GM18507 (cell line): ENCODE measurements at regions not wholly inside any gene's neighbourhood (a gene's known extent, or its start where the extent isn't known, plus 50 kb on each side); places are given as distances from the start of the nearest gene placed in this dataset.
"Not testable (repeated sequence)": the region's sequence is repeated elsewhere in the genome, so short reads cannot be mapped to it uniquely, and the experiment has no call there.

Experiments
- DNase-seq: peaks from one replicate; pipeline ENCODE4 v3.0.0; 2011; ENCODE audit warnings: low read depth; ENCODE audit not compliant: insufficient read length; ENCODE audit errors: extremely low spot score
- FAIRE-seq: peaks from 2 replicates; lab custom pipeline; 2011; peaks lifted over from hg19 to GRCh38; lab: Jason Lieb, UNC

GRCh38 chr16:61233713-61234112, 802.5 kb downstream of the CDH8 start:
- DNase-seq, result no peak
- no peak for FAIRE-seq

DNA sequence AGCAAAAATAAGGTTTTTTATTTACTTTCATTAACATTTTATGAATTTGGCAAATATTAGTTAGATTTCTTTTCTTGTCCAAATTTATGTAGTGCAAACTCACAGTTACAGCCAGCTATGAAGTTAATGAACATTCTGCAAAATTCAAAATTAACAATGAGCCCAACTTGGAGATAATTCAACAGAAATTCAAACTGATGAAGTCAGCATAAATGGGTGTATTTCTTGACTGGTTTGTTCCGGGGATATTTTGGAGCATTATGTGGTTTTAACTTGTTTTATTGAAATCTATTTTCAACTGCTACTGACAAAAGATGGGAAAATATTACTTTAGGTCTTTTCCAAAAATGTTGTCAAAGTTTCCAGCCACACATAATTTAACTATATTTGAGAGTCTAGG, 807.9 kb downstream of the CDH8 start:
- FAIRE-seq, result no peak
- DNase-seq, result no peak

DNA sequence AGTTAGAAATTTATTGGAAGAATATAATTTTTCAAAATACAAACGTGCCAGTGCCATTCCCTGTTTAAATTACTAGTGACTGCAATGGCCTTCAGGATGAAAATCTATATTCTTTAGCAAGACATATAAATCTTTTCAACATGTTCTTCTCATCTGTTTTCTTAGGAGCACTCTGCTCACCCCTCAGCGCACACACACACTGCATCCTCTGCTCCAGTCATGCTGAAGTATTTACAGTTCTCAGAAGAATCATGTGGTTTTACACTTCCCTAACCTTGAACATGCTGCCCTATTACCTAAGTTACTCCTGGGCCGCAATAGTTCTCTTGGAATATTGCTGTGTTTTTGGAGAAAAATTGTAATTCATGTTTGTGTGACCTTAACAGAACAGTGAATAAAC, 820.6 kb downstream of the CDH8 start:
- DNase-seq (no peak), FAIRE-seq (no peak)

DNA sequence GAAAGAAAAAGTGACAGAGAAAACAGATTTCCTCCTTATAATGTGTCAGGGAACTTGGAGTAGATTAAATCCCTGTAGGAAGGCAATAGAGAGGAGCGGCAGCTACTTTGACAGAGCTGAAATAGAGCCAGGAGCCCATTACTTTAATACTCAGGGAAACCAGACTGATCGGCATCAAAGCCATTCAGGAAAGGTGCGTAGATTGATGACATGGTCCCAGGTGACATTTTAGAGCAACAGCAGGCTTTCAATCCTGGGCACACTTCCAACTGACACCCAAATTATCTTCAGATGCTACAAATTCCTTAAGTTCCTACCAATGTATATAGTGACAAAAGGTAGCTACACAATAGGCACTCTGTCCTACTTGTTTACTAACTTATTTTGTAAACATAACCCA, 821.5 kb downstream of the CDH8 start:
- no peak for FAIRE-seq
- DNase-seq, result no peak

GRCh38 chr16:61210076-61210475, 826.2 kb downstream of the CDH8 start:
- FAIRE-seq (no peak), DNase-seq (no peak)

- DNase-seq, result no peak
- no peak for FAIRE-seq
These were observed 841.2 kb downstream of the CDH8 start for GRCh38 chr16:61195006-61195405.

- FAIRE-seq, result no peak
- DNase-seq, result no peak
These were observed 841.7 kb downstream of the CDH8 start for GRCh38 chr16:61194573-61194972.

- FAIRE-seq (no peak), DNase-seq (no peak)
These were observed 853.8 kb downstream of the CDH8 start for GRCh38 chr16:61182391-61182790.

DNA sequence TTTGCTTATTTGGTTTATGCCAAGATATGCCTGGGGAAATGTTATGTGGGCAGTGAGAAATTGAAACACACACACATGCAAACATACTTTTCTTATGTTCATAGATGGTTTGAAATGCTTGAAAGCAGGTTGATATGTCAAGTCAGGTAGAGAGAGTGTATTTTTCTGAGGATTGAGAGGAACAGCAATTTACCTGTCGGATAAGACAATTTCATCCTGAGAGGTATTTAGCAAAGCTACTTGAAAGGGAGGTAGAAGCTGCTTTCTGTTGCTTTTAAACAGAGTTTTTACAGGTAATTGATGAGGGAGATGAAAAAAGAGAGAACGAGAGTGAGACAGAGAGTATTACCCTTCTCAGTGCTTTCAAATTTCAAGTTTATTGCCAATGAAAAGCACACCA, 854.3 kb downstream of the CDH8 start:
- DNase-seq, result no peak
- FAIRE-seq, result no peak

DNA sequence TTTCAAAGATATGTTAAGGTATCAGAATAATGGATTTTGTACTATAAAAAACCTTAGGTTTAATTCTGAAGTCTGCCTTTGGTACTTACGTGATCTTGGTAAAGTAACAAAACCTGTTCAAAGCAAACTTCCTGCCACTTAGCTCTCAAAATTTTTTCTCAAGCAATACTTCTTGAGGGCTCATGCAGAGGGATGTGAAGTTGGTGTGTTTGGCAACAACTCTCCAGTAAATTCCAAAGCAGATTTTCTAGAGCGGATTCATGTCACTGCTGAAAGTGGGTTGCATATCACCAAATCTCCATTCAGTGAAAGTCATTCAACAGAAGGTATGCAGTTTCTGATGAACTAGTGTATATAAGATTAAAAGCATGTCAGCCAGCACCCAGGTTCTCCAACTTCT, 856.7 kb downstream of the CDH8 start:
- no peak for DNase-seq
- FAIRE-seq, result no peak

GRCh38 chr16:61165797-61166196, 870.4 kb downstream of the CDH8 start:
- FAIRE-seq (no peak), DNase-seq (no peak)

DNA sequence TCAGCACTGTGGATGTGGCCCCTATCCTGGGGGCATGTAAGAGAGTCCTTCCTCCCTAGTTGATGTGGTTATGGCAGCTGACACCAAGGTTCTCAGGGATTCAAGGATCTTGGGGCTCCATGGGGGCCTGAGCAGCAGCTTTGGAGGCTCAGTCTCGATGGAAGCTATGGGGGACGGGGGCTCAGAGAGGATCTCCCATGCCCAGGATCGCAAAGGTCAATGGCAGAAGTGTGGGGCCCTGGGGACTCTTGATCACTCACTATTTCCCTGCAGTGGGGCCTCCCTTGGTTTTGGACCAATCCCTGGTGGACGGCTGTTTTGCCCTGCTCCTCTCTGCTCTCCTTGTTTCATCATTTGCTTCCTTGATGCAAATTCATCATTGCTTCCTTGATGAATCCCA, 885.9 kb downstream of the CDH8 start:
- FAIRE-seq (no peak), DNase-seq (no peak)

DNA sequence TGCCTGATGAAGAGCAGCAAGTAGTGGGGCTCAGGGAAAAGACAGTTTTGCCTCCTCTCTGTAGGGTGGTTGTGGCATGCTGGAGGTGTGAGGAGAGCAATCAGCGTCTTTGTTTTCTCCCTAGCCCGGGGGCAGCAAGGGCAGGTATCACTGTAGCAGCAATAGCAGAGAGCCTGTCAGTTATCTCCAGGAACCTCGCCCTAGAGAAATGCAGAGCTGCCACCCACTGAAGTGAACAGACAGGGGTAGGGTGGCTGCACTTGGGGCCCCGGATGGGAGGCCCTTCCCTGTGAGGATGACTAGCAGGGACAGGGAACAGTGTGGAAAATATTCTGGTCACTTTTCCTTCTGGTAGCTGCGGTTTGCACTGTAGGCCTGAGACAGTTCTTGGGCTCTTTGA, 886.5 kb downstream of the CDH8 start:
- DNase-seq (no peak), FAIRE-seq (no peak)

- no peak for FAIRE-seq
- DNase-seq, result no peak
These were observed 887.3 kb downstream of the CDH8 start for GRCh38 chr16:61148930-61149329.

GRCh38 chr16:61146429-61146828, 889.8 kb downstream of the CDH8 start:
- FAIRE-seq (no peak), DNase-seq (no peak)

DNA sequence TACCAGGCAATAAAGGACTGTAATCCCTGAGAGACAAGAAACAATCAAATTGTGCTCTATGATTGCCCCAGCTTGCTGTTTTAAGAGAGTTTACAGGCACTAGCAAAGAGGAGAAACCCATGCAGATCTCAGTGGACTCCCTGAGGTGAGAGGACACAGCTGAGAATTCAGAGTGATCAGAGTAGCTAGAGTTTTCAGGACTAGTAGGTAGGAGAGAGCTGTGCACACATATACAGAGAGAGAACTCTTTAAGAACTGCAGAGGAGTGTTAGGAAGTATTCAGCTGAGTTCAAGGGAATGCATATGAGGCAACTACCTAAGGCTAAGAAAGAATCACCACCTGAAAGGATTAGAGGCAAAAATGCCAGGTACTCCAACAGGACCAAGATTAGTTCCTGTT, 904.8 kb downstream of the CDH8 start:
- DNase-seq (no peak), FAIRE-seq (no peak)

DNA sequence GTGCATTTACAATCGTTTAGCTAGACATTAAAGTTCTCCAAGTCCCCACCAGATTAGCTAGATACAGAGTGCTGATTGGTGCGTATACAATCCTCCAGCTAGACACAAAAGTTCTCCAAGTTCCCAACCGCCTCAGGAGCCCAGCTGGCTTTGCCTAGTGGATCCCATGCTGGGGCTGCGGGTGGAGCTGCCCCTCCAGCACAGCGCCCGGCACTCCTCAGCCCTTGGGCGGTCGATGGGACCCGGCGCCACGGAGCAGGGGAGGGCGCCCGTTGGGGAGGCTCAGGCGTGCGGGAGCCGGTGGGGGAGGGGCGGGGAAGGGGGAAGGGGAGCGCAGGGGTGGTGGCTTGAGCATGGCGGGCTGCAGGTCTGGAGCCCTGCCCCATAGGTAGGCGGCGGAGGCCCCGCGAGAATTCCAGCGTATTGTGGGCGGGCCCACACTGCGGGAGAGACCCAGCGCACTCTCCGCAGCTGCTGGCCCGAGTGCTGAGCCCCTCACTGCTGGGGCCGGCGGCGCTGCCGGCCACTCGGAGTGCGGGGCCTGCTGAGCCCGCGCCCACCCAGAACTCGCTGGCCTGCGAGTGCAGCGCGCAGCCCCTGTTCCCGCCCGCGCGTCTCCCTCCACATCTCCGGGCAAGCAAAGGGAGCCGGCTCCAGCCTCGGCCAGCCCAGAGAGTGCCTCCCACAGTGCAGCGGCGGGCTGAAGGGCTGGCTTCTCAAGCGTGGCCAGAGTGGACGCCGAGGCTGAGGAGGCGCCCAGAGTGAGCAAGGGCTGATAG, 907.5 kb downstream of the CDH8 start:
- no peak for DNase-seq
- no peak for FAIRE-seq

DNA sequence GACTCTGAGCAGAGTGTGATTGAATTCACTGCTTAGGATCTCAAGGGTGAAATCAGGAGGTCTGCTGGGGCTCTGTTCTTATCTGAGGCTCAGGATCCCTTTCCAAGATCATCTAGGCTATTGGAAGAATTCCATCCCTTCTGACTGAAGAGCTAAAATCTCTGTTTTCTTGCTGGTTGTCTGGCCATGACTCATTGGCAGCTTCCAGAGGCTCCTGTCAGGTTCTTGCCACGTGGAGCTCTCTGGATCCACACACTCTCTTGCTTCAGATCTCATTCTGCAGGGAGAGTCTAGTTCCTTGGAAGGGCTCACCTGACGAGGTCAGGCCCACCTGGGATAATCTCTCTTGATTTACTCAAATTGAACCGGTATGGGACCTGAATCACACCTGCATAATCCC, 930.7 kb downstream of the CDH8 start:
- FAIRE-seq, result no peak

DNA sequence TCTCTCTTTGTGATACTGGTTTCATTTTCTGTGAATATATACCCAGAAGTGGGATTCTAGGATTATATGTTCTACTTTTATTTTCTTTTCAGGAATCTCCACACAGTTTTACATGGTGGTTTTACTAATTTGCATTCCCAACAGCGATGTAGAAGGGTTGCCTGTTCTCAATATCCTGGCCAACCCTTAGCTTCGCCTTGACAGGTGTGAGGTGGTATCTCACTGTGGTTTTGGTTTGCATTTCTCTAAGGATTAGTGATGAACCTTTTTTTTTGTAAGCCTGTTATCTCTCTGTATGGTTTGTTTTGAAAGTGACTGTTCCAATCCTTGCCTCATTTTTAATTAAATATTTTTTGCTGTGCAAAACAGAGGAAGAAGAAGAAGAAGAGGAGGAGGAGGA, 937.7 kb downstream of the CDH8 start:
- FAIRE-seq (no peak), DNase-seq (no peak)

More for the DNA sequence above, 930.7 kb downstream of the CDH8 start:
- no peak for DNase-seq

DNA sequence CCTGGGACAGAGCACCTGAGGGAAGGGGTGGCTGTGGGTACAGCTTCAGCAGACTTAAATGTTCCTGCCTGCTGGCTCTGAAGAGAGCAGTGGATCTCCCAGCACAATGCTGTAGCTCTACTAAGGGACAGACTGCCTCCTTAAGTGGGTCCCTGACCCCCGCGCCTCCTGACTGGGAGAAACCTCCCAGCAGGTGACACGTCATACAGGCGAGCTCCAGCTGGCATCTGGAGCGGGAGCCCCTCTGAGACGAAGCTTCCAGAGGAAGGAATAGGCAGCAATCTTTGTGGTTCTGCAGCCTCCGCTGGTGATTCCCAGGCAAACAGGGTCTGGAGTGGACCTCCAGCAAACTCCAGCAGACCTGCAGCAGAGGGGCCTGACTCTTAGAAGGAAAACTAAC, 944.9 kb downstream of the CDH8 start:
- FAIRE-seq, DNase-seq: not testable (repeated sequence)

DNA sequence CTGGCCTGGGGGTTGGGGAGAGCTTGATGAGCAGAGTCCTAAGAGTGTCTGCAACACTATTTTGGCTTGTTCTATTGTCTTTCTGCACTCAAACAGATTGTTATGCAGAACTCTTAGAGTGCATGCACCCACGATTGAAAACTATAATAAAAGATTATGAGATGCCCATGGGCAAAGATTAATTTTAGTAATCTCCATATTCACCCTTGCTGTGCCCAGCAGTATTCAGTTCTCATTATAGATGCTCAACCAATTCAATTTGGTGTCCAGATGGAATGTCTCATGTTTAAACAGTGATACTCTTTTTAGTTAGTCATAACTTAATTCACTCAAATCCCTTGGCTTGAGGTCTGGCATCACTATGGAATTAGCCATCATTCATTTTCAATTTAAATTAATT, 952.5 kb downstream of the CDH8 start:
- FAIRE-seq (no peak), DNase-seq (no peak)

GRCh38 chr16:61074324-61074723, 961.9 kb downstream of the CDH8 start:
- DNase-seq (no peak), FAIRE-seq (no peak)
